GM12878 (cell line): ENCODE measurements at regions not wholly inside any gene's neighbourhood (a gene's known extent, or its start where the extent isn't known, plus 50 kb on each side); places are given as distances from the start of the nearest gene placed in this dataset.

Experiments used
- FOS ChIP-seq: IDR thresholded peaks from 3 replicates; pipeline ENCODE4 v1.6.1; 2011; ENCODE audit warnings: borderline replicate concordance; ENCODE audit not compliant: insufficient read length; ENCODE audit errors: extremely low read depth
- HDAC2 ChIP-seq: fragments of 200-600 bp; sonication (generic); IDR thresholded peaks from 2 replicates; pipeline ENCODE4 v1.6.1; 2017
- HDAC6 ChIP-seq: fragments of 200-600 bp; sonication (generic); IDR thresholded peaks from one replicate; pipeline ENCODE4 v1.8.0; 2017; ENCODE audit warnings: antibody characterized with exemption; ENCODE audit not compliant: unreplicated experiment
- POLR2A ChIP-seq: IDR thresholded peaks from 2 replicates; pipeline ENCODE4 v1.6.1; 2011; ENCODE audit warnings: low read depth, mild to moderate bottlenecking, low read length
- SIX5 ChIP-seq: IDR thresholded peaks from 2 replicates; pipeline ENCODE4 v1.6.1; 2011; ENCODE audit warnings: mild to moderate bottlenecking, low read depth, low read length, moderate library complexity; ENCODE audit not compliant: severe bottlenecking
- SREBF2 ChIP-seq: IDR thresholded peaks from 2 replicates; pipeline ENCODE4 v1.6.1; 2012; ENCODE audit warnings: mild to moderate bottlenecking, low read length
- TF ChIP-seq, protein P1 (sequence below), 3 experiments: IDR thresholded peaks in 2 of 3; conservative IDR thresholded peaks in 1 of 3; 2 replicates each; pipeline ENCODE4 v1.5.1; 2011; ENCODE audit warnings: low read depth in 3 of 3, low read length in 3 of 3, mild to moderate bottlenecking in 3 of 3, control low read depth in 2 of 3, moderate library complexity in 2 of 3, inconsistent platforms in 1 of 3, mixed read lengths in 1 of 3; ENCODE audit not compliant: control insufficient read depth in 2 of 3, insufficient read depth in 1 of 3; ENCODE audit errors: extremely low read depth in 1 of 3
- TF ChIP-seq, protein P2 (sequence below): fragments of 450-650 bp; formaldehyde crosslinking; IDR thresholded peaks from 2 replicates; pipeline ENCODE4 v1.4.0; 2022; ENCODE audit warnings: mild to moderate bottlenecking, moderate library complexity

DNA sequence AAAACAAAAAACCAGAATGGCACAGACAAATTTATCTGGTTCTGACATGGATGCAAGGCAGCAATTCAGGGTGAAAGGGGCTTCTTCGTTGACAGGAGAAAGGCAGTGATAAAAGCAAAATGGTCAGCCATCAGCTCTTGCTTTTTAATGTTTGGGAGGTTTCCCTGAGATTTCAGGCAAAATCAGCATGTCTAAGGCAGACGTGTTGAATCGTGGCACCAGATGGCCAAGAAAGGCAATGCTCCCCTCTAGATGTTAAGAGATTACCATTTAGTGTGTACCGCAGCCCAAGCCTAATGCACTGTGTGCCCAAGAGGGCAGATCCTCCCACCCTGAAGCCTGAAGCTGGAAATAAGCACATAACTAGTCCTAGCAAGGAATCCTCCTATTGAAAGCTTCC lies 88.8 kb upstream of the GALNT18 start:
- TF ChIP-seq HDAC6 (no peak), SIX5 (no peak), SREBF2 (no peak), POLR2A (no peak), HDAC2 (no peak), FOS (no peak)
- TF ChIP-seq, protein P1, sequence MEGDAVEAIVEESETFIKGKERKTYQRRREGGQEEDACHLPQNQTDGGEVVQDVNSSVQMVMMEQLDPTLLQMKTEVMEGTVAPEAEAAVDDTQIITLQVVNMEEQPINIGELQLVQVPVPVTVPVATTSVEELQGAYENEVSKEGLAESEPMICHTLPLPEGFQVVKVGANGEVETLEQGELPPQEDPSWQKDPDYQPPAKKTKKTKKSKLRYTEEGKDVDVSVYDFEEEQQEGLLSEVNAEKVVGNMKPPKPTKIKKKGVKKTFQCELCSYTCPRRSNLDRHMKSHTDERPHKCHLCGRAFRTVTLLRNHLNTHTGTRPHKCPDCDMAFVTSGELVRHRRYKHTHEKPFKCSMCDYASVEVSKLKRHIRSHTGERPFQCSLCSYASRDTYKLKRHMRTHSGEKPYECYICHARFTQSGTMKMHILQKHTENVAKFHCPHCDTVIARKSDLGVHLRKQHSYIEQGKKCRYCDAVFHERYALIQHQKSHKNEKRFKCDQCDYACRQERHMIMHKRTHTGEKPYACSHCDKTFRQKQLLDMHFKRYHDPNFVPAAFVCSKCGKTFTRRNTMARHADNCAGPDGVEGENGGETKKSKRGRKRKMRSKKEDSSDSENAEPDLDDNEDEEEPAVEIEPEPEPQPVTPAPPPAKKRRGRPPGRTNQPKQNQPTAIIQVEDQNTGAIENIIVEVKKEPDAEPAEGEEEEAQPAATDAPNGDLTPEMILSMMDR (IDR thresholded peaks at IDR 0.05 in 2 of 3, conservative IDR thresholded peaks at IDR 0.05 in 1 of 3; ENCODE audit: control insufficient read depth in 2 of 3, extremely low read depth in 1 of 3, insufficient read depth in 1 of 3, low read depth in 3 of 3, low read length in 3 of 3) = no peak
- TF ChIP-seq, protein P2, sequence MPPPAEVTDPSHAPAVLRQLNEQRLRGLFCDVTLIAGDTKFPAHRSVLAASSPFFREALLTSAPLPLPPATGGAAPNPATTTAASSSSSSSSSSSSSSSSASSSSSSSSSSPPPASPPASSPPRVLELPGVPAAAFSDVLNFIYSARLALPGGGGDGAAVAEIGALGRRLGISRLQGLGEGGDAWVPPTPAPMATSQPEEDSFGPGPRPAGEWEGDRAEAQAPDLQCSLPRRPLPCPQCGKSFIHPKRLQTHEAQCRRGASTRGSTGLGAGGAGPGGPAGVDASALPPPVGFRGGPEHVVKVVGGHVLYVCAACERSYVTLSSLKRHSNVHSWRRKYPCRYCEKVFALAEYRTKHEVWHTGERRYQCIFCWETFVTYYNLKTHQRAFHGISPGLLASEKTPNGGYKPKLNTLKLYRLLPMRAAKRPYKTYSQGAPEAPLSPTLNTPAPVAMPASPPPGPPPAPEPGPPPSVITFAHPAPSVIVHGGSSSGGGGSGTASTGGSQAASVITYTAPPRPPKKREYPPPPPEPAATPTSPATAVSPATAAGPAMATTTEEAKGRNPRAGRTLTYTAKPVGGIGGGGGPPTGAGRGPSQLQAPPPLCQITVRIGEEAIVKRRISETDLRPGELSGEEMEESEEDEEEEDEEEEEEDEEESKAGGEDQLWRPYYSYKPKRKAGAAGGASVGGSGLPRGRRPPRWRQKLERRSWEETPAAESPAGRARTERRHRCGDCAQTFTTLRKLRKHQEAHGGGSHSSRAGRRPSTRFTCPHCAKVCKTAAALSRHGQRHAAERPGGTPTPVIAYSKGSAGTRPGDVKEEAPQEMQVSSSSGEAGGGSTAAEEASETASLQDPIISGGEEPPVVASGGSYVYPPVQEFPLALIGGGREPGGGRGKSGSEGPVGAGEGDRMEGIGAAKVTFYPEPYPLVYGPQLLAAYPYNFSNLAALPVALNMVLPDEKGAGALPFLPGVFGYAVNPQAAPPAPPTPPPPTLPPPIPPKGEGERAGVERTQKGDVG (CRISPR knock-in tag) = no peak
